Left lobe of liver (tissue), 2 donors: ENCODE measurements at regions not wholly inside any gene's neighbourhood (a gene's known extent, or its start where the extent isn't known, plus 50 kb on each side); places are given as distances from the start of the nearest gene placed in this dataset.
A peak's percentile ranks its signal among the peaks of the same experiment; 100 is the strongest.
"Not testable (repeated sequence)": the region's sequence is repeated elsewhere in the genome, so short reads cannot be mapped to it uniquely, and the experiment has no call there.

Source experiments
- ATAC-seq: fragments of 200-7000 bp; cut with Tn5 transposase; one replicate; pipeline ENCODE4 v1.9.1; 2020; ENCODE audit warnings: mild to moderate bottlenecking, moderate library complexity
- DNase-seq: peaks from one replicate; pipeline ENCODE4 v3.0.0-alpha.2; 2020; ENCODE audit warnings: low spot score
- donor health status: DM: no; HTN: no; CAD: no; lungs with moderate emphysema.
- donor health status: DM: no; HTN: yes; CAD: no.

GRCh38 chr21:10270211-10270610 is 251.2 kb upstream of the TPTE start:
- DNase-seq: peak; percentile 19
- not testable (repeated sequence) for ATAC-seq

GRCh38 chr21:10271666-10272207 is 249.6 kb upstream of the TPTE start:
- ATAC-seq: not testable (repeated sequence)
- peak; percentile 30 for DNase-seq

GRCh38 chr21:10272216-10272615 is 249.2 kb upstream of the TPTE start:
- ATAC-seq (peak; percentile 65), DNase-seq (peak; percentile 11)

- no peak for ATAC-seq
- DNase-seq: no peak
Observed at GRCh38 chr21:10273196-10273595, 248.2 kb upstream of the TPTE start.

GRCh38 chr21:10273794-10274338 is 247.5 kb upstream of the TPTE start:
- ATAC-seq (peak; percentile 56), DNase-seq (peak; percentile 45)
